ENCODE measurements at regions not wholly inside any gene's neighbourhood (a gene's known extent, or its start where the extent isn't known, plus 50 kb on each side); places are given as distances from the start of the nearest gene placed in this dataset.

DNA sequence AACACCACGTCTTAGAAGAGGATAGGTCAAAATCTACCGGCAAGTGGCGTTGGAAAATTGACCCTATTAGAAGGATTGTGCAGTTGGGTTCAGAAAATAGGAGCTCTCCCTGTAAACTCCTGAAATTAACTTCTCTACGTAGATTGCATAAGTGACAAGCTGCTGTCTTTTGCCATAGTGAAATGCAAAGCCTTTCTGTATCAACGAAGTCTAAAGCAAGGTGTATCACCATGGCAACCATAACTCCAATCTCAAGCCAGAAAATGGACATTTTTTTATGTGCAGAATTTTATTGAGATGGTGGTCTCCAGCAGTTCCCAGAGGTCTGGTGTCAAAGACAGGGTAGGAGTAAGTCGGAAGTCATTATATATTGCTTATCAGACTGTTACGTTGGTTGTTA lies 367.7 kb upstream of the NOVA1 start:
- dilution Hi-C loops (cut with HindIII; ENCODE audit: low sequenced_read_pairs, unreplicated experiment) = no loop called here
- no TSS peak for BruUV-seq (replicated peaks)

More for the DNA sequence above, 367.7 kb upstream of the NOVA1 start:
- no peak overlapping the region for H4K5ac ChIP-seq (ENCODE audit: low read depth, low read length)
- in situ Hi-C loops (cut with MboI; ENCODE audit: low sequenced_read_pairs) = no loop called here
- no peaks in the 10 kb centered on the region for H3K4me1 ChIP-seq (ENCODE audit: control insufficient read depth, insufficient read depth, low read length)
- no peak overlapping the region for H3K23ac ChIP-seq (ENCODE audit: low read depth, low read length)
- no peaks in the 10 kb centered on the region for H3K27me3 ChIP-seq (ENCODE audit: control insufficient read depth, insufficient read depth, low read length)
- no peaks in the 10 kb centered on the region for H3K79me1 ChIP-seq (ENCODE audit: low read depth in 1 of 2, low read length in 2 of 2)
- H4K20me1 ChIP-seq (ENCODE audit: insufficient read depth, low read length) = no peaks in the 10 kb centered on the region
- no peak overlapping the region for H2BK5ac ChIP-seq (ENCODE audit: low read depth, low read length, poor library complexity, severe bottlenecking)
- H3K9ac ChIP-seq (ENCODE audit: low read depth, low read length) = no peak overlapping the region
- no peak for ATAC-seq (ENCODE audit: low read depth)
- no peak overlapping the region for H2BK15ac ChIP-seq (ENCODE audit: low read depth, low read length)
- TF ChIP-seq, protein P1, sequence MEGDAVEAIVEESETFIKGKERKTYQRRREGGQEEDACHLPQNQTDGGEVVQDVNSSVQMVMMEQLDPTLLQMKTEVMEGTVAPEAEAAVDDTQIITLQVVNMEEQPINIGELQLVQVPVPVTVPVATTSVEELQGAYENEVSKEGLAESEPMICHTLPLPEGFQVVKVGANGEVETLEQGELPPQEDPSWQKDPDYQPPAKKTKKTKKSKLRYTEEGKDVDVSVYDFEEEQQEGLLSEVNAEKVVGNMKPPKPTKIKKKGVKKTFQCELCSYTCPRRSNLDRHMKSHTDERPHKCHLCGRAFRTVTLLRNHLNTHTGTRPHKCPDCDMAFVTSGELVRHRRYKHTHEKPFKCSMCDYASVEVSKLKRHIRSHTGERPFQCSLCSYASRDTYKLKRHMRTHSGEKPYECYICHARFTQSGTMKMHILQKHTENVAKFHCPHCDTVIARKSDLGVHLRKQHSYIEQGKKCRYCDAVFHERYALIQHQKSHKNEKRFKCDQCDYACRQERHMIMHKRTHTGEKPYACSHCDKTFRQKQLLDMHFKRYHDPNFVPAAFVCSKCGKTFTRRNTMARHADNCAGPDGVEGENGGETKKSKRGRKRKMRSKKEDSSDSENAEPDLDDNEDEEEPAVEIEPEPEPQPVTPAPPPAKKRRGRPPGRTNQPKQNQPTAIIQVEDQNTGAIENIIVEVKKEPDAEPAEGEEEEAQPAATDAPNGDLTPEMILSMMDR (conservative IDR thresholded peaks at IDR 0.05; ENCODE audit: low read depth, low read length) = no peak
- no peak for TF ChIP-seq POLR2A (IDR thresholded peaks at IDR 0.05; ENCODE audit: low read depth, low read length)
- no peak overlapping the region for H4K8ac ChIP-seq (ENCODE audit: low read depth in 2 of 2, low read length in 2 of 2)
- H2AK9ac ChIP-seq (replicated peaks; ENCODE audit: low read depth, low read length, poor library complexity) = no peak overlapping the region
- CTCF ChIA-PET = no interaction called here
- H3K18ac ChIP-seq (ENCODE audit: low read depth, low read length) = no peak overlapping the region
- POLR2A ChIA-PET (ENCODE audit: unreplicated experiment) = no interaction called here
- no peak overlapping the region for H3K4me3 ChIP-seq (ENCODE audit: insufficient read depth, low read depth, low read length)
- H2AK5ac ChIP-seq (ENCODE audit: low read depth, low read length) = no peak overlapping the region
- intact Hi-C loops (cut with micrococcal nuclease) = no loop called here
- no peak overlapping the region for H3K4ac ChIP-seq (ENCODE audit: low read depth, low read length)
- WGBS, 2 experiments (ENCODE audit: extremely low coverage in 2 of 2, insufficient read length in 1 of 2) = no CpG with 5 or more reads among the region's 7 CpGs
- H2BK20ac ChIP-seq (ENCODE audit: low read depth, low read length) = no peak overlapping the region
- H3K56ac ChIP-seq (ENCODE audit: extremely low read depth, insufficient read depth, low read length) = no peak overlapping the region
- no peak overlapping the region for H2BK120ac ChIP-seq (ENCODE audit: low read depth, low read length)
- no peaks in the 10 kb centered on the region for H3K36me3 ChIP-seq (ENCODE audit: control insufficient read depth, insufficient read depth, low read length)
- H3K9me3 ChIP-seq (ENCODE audit: control insufficient read depth, insufficient read depth, low read length) = peaks cover 4% of the 10 kb centered on the region; the same call in 1 of the 2 replicates
- no peak overlapping the region for H4K91ac ChIP-seq (ENCODE audit: insufficient read depth, low read depth, low read length)
- H2AFZ ChIP-seq (replicated peaks; ENCODE audit: low read length, poor library complexity) = no peak overlapping the region
- no peak overlapping the region for H3K4me2 ChIP-seq (ENCODE audit: low read depth, low read length)
- DNase-seq = no peak
- H3K9me1 ChIP-seq (ENCODE audit: insufficient read depth, low read length) = no peaks in the 10 kb centered on the region
- H3K27ac ChIP-seq (ENCODE audit: insufficient read depth, low read length) = no peak overlapping the region
- no peak overlapping the region for H3K14ac ChIP-seq (replicated peaks; ENCODE audit: low read depth, low read length)

Measured in IMR-90 (cell line).